ENCODE measurements at regions not wholly inside any gene's neighbourhood (a gene's known extent, or its start where the extent isn't known, plus 50 kb on each side); places are given as distances from the start of the nearest gene placed in this dataset.
"Not testable (repeated sequence)": the region's sequence is repeated elsewhere in the genome, so short reads cannot be mapped to it uniquely, and the experiment has no call there.

GRCh38 chr7:63555226-63555994 is 443.2 kb upstream of the ZNF722 start:
- not testable (repeated sequence) for DNase-seq

- DNase-seq: not testable (repeated sequence)
Measured at GRCh38 chr7:63556223-63556622, 442.4 kb upstream of the ZNF722 start.

GRCh38 chr7:63559016-63559415 is 439.6 kb upstream of the ZNF722 start:
- DNase-seq: not testable (repeated sequence)

GRCh38 chr7:63559826-63560465 is 438.7 kb upstream of the ZNF722 start:
- not testable (repeated sequence) for DNase-seq

GRCh38 chr7:63561911-63562310 is 436.7 kb upstream of the ZNF722 start:
- not testable (repeated sequence) for DNase-seq

GRCh38 chr7:63562364-63563060 is 436.1 kb upstream of the ZNF722 start:
- not testable (repeated sequence) for DNase-seq

- not testable (repeated sequence) for DNase-seq
Measured at GRCh38 chr7:63563151-63563940, 435.3 kb upstream of the ZNF722 start.

GRCh38 chr7:63564882-63565281 is 433.8 kb upstream of the ZNF722 start:
- not testable (repeated sequence) for DNase-seq

GRCh38 chr7:63566886-63567285 is 431.8 kb upstream of the ZNF722 start:
- not testable (repeated sequence) for DNase-seq

GRCh38 chr7:63567636-63568035 is 431.0 kb upstream of the ZNF722 start:
- DNase-seq: not testable (repeated sequence)

- not testable (repeated sequence) for DNase-seq
Measured at GRCh38 chr7:63568571-63569313, 429.9 kb upstream of the ZNF722 start.

GRCh38 chr7:63570386-63571115 is 428.1 kb upstream of the ZNF722 start:
- DNase-seq: not testable (repeated sequence)

GRCh38 chr7:63572196-63572595 is 426.5 kb upstream of the ZNF722 start:
- not testable (repeated sequence) for DNase-seq

- not testable (repeated sequence) for DNase-seq
Measured at GRCh38 chr7:63572956-63573355, 425.7 kb upstream of the ZNF722 start.

GRCh38 chr7:63573412-63573811 is 425.2 kb upstream of the ZNF722 start:
- not testable (repeated sequence) for DNase-seq

GRCh38 chr7:63576421-63576820 is 422.2 kb upstream of the ZNF722 start:
- DNase-seq: not testable (repeated sequence)

- DNase-seq: not testable (repeated sequence)
Measured at GRCh38 chr7:63577066-63577465, 421.6 kb upstream of the ZNF722 start.

GRCh38 chr7:63580045-63580444 is 418.6 kb upstream of the ZNF722 start:
- DNase-seq: not testable (repeated sequence)

GRCh38 chr7:63580536-63581300 is 417.9 kb upstream of the ZNF722 start:
- not testable (repeated sequence) for DNase-seq

GRCh38 chr7:63582771-63583170 is 415.9 kb upstream of the ZNF722 start:
- DNase-seq: not testable (repeated sequence)

Measured in NCI-H1930 (cell line).